Fibroblast of skin of back (primary cell): ENCODE measurements at regions not wholly inside any gene's neighbourhood (a gene's known extent, or its start where the extent isn't known, plus 50 kb on each side); places are given as distances from the start of the nearest gene placed in this dataset.
"Not testable (repeated sequence)": the region's sequence is repeated elsewhere in the genome, so short reads cannot be mapped to it uniquely, and the experiment has no call there.

ENCODE experiments used
- DNase-seq: peaks from one replicate; pipeline ENCODE4 v3.0.0-alpha.2; 2013

GRCh38 chr9:74362423-74362822 lies 134.7 kb upstream of the RORB start:
- DNase-seq: no peak

GRCh38 chr9:74366111-74366510 lies 131.0 kb upstream of the RORB start:
- no peak for DNase-seq

- DNase-seq: no peak
Measured at GRCh38 chr9:74369844-74370243, 127.3 kb upstream of the RORB start.

GRCh38 chr9:74373348-74373747 lies 123.8 kb upstream of the RORB start:
- no peak for DNase-seq

GRCh38 chr9:74379718-74380117 lies 117.4 kb upstream of the RORB start:
- DNase-seq: no peak

- DNase-seq: no peak
Measured at GRCh38 chr9:74391816-74392215, 105.3 kb upstream of the RORB start.

GRCh38 chr9:74403581-74403980 lies 93.6 kb upstream of the RORB start:
- DNase-seq: no peak

- no peak for DNase-seq
Measured at GRCh38 chr9:74404620-74405019, 92.5 kb upstream of the RORB start.

- no peak for DNase-seq
Measured at GRCh38 chr9:74407166-74407565, 90.0 kb upstream of the RORB start.

- DNase-seq: no peak
Measured at GRCh38 chr9:74412236-74412979, 84.7 kb upstream of the RORB start.

GRCh38 chr9:74413876-74414275 lies 83.3 kb upstream of the RORB start:
- DNase-seq: no peak

GRCh38 chr9:74414325-74414724 lies 82.8 kb upstream of the RORB start:
- no peak for DNase-seq

GRCh38 chr9:74415995-74416394 lies 81.1 kb upstream of the RORB start:
- no peak for DNase-seq

GRCh38 chr9:74424488-74424887 lies 72.6 kb upstream of the RORB start:
- not testable (repeated sequence) for DNase-seq

- no peak for DNase-seq
Measured at GRCh38 chr9:74431467-74431866, 65.7 kb upstream of the RORB start.

GRCh38 chr9:74443036-74443750 lies 53.9 kb upstream of the RORB start:
- DNase-seq: no peak

- DNase-seq: no peak
Measured at GRCh38 chr9:74444369-74444768, 52.8 kb upstream of the RORB start.
